ENCODE measurements at regions not wholly inside any gene's neighbourhood (a gene's known extent, or its start where the extent isn't known, plus 50 kb on each side); places are given as distances from the start of the nearest gene placed in this dataset.

GRCh38 chr1:36643371-36644270 lies 160.9 kb upstream of the CSF3R start:
- DNase-seq = no peak

DNA sequence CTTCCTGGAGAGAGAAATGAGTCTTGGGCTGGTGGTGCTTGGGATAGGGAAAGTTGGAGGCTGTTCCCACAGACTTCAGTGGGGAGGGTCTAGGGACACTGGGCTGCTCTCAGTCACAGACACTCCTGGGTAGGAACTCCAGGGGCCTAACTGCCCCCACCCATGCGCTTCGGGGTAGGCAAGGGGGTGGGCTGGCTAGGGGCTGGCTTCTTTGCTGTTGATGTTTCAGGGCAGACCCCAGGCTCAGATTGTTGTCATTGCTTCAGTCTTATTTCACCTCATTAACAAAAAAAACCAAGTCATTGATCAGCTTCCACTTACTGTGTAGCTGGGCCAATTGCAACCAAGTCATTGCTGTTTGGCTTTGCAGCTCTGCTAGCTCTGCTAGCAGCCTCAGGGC lies 160.1 kb upstream of the CSF3R start:
- DNase-seq = no peak

DNA sequence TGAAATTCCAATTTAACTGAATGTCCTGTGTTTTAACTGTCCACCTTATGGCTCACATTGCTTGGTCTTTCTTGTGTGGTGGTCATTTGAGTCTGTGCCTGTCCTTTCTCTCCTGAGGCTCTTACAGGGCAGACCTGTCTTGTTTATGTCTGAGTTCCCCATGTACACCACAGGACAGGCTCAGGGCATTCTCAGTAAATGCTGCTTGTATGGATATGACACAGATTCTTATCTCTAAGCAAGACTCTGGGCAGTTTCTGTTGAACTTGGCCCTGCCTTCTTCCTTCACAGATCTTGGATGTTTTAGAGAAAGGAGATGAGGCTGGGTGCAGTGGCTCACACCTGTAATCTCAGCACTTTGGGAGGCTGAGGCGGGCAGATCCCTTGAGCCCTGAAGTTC lies 159.1 kb upstream of the CSF3R start:
- no peak for DNase-seq

- no peak for DNase-seq
Measured at GRCh38 chr1:36639461-36639860, 156.7 kb upstream of the CSF3R start.

DNA sequence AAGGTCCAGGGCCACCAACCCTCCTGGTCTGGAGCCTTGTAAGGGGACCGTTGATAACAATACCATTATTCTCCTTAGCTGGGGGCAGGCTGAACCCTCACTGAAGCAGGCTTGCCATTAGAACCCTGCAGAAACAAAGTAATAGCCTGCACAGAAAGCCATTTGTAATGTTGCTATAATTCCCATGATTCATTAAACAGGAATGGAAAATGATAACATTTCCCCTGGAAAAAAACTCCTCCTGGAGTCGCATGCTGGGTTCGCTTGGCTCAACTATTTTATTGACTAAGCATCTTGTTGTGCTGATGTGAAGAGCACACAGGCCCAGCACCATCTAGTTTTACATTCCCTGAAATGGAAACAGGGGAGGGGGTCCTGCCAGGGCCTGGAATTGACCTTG lies 155.6 kb upstream of the CSF3R start:
- DNase-seq = no peak

GRCh38 chr1:36636206-36636605 lies 153.5 kb upstream of the CSF3R start:
- DNase-seq = no peak

- no peak for DNase-seq
Measured at GRCh38 chr1:36635284-36635683, 152.6 kb upstream of the CSF3R start.

DNA sequence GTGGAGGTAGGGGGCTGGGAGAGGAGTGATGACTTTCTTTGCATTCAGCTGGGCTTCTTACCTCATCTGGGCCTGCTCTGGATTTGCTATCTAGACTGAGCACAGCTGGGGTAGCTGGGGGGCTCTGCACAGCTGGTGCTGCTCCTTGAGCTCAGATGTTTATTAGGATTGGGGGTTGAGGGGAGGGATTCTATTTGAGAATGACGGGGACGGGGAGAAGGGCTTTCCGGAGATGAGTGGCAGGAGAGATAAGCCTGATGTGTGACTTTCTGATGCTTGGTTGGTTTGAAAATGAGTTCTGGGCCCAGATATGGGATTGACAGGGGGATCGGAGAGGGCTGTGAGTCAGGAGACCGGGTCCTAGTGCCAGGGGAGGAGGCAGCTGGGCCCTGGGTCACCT lies 146.1 kb upstream of the CSF3R start:
- no peak for DNase-seq

GRCh38 chr1:36626435-36626834 lies 143.7 kb upstream of the CSF3R start:
- no peak for DNase-seq

DNA sequence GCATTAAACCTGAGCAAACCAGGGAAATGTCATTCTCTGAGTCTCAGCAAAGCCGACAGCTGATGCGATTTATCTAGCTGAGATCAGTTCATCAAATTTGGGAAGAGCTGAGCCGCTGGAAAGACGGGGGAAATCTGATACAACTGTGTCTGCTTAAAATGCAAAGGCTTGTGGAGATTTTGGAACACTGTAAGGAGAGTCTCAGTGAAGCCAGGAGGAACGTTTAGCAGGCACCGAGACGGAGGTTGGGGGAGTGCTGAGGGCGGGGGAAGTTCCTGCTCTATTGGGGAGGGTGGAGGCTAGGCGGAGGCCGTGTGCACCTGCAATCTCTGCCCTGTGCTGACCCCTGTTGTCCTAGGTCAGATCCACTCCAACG lies 143.2 kb upstream of the CSF3R start:
- no peak for DNase-seq

DNA sequence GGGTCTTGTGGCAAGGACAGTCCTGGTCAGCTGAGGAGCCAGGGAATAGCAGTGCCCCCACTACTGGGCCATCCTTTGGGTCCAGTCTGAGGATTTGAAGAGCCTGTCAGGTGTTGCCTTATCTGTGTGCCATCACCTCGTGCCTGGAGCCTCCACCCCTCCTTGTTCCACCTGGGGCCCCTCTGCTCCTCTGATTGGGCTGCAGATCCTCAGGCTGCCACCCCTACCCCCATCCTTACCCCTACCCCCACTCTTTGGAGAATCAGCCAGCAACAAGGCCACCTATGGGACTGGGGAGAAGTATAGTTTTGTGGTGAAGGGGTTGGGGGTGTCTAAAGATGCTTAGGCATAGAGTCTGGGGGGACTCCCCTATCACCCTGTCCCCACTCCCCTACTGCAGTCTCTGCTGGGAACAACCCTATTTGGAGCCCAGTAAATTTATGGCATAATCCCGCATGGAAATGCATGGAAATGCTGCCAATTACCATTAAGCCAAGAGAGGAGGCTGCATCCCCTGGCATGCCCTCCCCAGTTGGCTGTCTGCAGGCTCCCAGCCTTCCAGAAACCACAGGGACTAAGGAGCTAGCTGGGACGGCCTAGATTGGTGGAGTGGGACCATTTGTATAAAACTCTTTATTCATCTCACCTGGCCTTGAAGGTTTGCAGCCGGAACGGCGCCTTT lies 142.7 kb upstream of the CSF3R start:
- no peak for DNase-seq

- no peak for DNase-seq
Measured at GRCh38 chr1:36624466-36624865, 141.8 kb upstream of the CSF3R start.

- peak; percentile 51 for DNase-seq
Measured at GRCh38 chr1:36622741-36623648, 140.3 kb upstream of the CSF3R start.

DNA sequence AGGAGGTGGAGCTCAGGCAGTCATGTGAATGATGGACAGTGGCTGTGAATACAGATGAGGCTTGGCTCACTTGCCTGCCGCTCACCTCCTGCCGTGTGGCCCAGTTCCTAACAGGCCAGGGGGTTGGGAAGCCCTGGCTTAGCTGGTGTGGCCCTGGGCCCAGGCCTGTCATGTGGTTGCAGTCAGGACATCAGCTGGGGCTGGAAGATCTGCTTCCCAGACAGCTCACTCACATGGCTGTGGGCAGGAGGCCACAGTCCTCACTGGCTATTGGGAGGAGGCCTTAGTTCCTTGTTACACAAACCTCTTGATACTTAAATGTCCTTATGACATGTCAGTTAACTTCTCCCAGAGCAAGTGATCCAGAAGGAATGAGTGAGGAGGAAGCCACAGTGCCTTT lies 138.8 kb upstream of the CSF3R start:
- DNase-seq = no peak

- DNase-seq = no peak
Measured at GRCh38 chr1:36620142-36620541, 137.4 kb upstream of the CSF3R start.

DNA sequence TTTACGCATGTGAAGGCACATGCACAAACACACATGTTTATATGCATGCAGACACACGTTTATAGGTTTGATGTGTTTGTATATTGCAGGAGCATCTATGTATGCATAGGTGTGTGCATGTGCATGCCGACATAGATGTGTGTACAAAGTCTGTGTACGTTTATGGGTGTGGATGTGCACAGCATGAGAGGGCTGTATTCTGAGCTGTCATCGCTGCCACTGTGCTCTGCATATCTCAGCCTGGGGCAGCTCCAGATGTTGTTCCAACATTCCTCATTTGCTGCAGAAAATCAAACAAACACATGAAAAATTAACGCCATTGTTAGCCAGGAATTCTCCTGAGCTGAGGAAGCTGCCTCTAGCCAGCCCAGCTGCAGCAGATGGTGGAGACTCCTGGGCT lies 132.3 kb upstream of the CSF3R start:
- no peak for DNase-seq

DNA sequence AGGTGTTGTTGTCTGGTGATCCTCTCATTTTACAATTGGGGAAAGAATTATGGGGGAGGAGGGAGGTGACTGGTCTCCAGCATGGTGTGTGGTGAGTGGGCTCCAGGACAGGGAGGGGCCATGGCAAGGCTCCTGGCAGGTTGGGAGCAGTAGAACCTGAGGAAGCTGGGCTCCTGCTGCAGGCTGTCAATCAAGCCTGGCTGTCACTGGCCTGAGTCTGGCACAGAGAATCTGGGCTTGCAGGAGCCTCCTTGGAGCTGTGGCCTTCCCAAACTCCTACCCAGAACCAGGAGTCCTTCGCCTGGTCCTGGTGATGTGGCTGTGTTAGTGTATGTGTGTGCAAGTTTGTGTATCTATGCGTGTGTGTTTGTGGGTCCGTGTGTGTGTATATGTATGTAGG lies 131.9 kb upstream of the CSF3R start:
- DNase-seq = no peak

- no peak for DNase-seq
Measured at GRCh38 chr1:36613721-36614120, 131.0 kb upstream of the CSF3R start.

GRCh38 chr1:36612881-36613280 lies 130.2 kb upstream of the CSF3R start:
- no peak for DNase-seq

DNA sequence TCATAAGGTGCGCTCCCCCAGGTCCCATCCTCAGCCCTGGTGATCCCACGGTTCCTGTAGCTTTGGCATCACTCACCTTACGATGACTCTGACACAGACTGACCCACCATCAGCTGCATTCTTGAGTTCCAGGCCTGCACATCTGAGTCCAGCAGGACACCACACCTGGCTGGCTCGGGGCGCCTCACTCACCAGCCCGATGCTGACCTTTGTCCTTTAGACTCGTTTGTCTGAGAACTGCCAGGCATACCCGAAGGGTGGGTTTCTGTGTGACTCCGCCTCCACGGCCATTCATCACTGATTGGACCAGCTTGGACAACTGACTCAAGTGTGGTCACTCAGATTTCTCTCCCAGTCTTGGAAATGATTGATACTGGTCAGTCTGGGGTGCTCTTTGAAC lies 129.4 kb upstream of the CSF3R start:
- no peak for DNase-seq

GRCh38 chr1:36609241-36610027 lies 126.7 kb upstream of the CSF3R start:
- peak; percentile 59 for DNase-seq

GRCh38 chr1:36608272-36608671 lies 125.6 kb upstream of the CSF3R start:
- DNase-seq = no peak
